ENCODE measurements at regions not wholly inside any gene's neighbourhood (a gene's known extent, or its start where the extent isn't known, plus 50 kb on each side); places are given as distances from the start of the nearest gene placed in this dataset.
"Not testable (repeated sequence)": the region's sequence is repeated elsewhere in the genome, so short reads cannot be mapped to it uniquely, and the experiment has no call there.

DNA sequence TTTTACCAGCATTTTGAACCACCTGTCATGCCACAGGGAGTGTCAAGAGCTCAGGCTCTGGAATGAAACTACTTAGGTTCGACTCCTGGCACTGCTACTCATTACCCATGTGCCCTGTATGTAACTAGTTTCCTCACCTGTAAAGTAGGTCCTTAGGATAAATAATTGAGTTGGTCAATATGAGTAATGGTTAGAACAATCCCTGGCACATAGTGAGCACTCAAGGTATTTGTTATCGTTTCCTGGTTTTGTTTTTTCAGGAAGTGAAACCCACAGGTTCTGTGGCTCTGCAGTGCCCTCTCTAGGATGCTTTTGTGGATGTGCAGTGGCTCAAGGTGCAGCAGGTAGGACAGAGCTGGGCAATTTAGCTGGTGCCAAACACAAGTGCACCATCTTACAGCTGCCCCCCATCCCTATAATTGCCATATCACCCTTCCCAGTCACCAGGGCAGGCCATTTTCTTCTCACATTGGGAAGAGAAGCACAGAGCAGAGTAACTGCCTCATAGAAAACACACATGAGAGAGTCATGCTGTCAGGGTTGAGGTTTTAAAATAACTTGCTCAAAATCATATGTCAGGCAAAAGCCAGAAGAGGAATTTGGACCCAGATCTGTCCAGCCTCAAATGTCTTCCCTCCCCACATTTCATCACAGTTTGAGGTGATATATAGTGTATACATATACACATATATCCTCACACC, 297.5 kb downstream of the RPAP3 start:
- DNase-seq (ENCODE audit: low spot score in 2 of 2) = no peak
- TF ChIP-seq, protein P1, sequence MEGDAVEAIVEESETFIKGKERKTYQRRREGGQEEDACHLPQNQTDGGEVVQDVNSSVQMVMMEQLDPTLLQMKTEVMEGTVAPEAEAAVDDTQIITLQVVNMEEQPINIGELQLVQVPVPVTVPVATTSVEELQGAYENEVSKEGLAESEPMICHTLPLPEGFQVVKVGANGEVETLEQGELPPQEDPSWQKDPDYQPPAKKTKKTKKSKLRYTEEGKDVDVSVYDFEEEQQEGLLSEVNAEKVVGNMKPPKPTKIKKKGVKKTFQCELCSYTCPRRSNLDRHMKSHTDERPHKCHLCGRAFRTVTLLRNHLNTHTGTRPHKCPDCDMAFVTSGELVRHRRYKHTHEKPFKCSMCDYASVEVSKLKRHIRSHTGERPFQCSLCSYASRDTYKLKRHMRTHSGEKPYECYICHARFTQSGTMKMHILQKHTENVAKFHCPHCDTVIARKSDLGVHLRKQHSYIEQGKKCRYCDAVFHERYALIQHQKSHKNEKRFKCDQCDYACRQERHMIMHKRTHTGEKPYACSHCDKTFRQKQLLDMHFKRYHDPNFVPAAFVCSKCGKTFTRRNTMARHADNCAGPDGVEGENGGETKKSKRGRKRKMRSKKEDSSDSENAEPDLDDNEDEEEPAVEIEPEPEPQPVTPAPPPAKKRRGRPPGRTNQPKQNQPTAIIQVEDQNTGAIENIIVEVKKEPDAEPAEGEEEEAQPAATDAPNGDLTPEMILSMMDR (IDR thresholded peaks at IDR 0.05) = no peak
- Histone ChIP-seq H3K4me1 (peaks cover 0 to 15% of the 10 kb centered on the region in 2 donors), H3K36me3 (no peaks in the 10 kb centered on the region), H3K27me3 (no peaks in the 10 kb centered on the region), H3K4me3 (no peak overlapping the region), H3K27ac (no peak overlapping the region), H3K9me3 (no peaks in the 10 kb centered on the region)
- intact Hi-C loops (cut with DNase I) = no loop called here

DNA sequence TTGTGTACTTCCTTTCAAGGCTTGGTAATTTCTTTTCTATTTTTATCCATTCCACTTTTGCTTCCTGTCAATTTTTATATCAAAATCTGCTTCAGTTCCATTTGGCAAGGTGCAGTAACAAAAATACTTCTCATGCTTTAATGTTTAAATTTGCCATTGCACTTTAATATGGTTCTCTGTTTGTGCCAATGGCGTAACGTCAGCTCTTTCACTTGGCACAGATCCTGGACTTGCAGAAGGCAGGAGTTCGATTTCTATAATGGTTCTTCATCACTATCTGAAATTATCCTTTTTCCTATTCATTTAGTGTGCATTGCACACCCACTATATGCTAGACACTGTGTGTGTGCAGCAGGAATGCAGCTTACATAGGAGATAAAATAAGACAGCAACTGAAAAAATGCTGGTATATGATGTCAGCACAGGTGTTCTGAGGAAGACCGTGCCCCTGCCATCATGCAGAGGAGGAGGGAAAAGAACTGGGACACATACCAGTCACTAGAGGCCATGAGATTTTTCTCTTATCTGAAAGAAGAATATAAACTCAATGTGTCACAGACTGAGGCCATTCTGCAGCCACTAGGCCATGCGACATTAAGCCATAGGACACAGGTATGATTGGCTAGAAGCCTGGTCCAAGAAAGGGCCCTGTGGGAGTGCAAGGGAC, 298.2 kb downstream of the RPAP3 start:
- Histone ChIP-seq H3K36me3 (no peaks in the 10 kb centered on the region), H3K9me3 (no peaks in the 10 kb centered on the region), H3K4me1 (peaks cover 0 to 13% of the 10 kb centered on the region in 2 donors), H3K27ac (no peak overlapping the region), H3K4me3 (no peak overlapping the region), H3K27me3 (no peaks in the 10 kb centered on the region)
- TF ChIP-seq, protein P1 (IDR thresholded peaks at IDR 0.05) = no peak
- intact Hi-C loops (cut with DNase I) = no loop called here
- no peak for DNase-seq (ENCODE audit: low spot score in 2 of 2)

DNA sequence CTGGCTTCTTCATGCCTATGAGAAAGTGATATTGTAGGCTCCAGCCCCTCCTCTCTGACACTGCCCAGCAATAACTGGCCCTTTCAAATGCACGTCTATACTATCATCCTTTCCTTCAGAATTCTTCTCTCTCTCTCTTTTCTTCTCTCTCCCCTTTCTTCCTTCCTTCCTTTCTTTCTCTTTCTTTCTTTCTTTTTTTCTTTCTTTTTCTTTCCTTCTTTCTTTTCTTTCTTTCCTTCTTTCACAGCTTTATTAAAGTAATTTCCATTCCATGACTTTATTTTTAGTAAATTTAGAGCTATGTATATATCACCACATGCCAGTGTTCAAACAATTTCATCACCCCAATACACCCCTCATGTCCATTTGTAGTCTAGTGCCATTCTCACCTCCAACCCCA, 302.1 kb downstream of the RPAP3 start:
- H3K9me3 ChIP-seq = peaks cover 0 to 3% of the 10 kb centered on the region in 2 donors
- intact Hi-C loops (cut with DNase I) = no loop called here
- no peaks in the 10 kb centered on the region for H3K27me3 ChIP-seq
- no peak overlapping the region for H3K4me3 ChIP-seq
- H3K4me1 ChIP-seq = peaks cover 0 to 13% of the 10 kb centered on the region in 2 donors
- H3K27ac ChIP-seq = no peak overlapping the region
- TF ChIP-seq, protein P1 (IDR thresholded peaks at IDR 0.05) = no peak
- H3K36me3 ChIP-seq = no peaks in the 10 kb centered on the region
- no peak for DNase-seq (ENCODE audit: low spot score in 2 of 2)

DNA sequence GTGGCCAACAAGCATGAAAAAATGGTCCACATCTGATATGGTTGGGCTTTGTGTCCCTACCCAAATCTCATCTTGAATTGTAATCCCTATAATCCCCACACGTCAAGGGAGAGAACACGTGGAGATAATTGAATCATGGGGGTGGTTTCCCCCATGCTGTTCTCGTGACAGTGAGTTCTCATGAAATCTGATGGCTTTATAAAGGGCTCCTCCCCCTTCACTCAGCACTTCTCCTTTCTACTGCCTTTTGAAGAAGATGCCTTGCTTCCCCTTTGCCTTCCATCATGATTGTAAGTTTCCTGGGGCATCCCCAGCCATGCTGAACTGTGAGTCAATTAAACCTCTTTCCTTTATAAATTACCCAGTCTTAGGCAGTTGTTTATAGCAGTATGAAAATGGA, 304.6 kb downstream of the RPAP3 start:
- H3K36me3 ChIP-seq; intact Hi-C loops (cut with DNase I); H3K27me3 ChIP-seq; H3K4me1 ChIP-seq; H3K4me3 ChIP-seq; H3K27ac ChIP-seq; DNase-seq (ENCODE audit: low spot score in 2 of 2): not testable (repeated sequence)
- H3K9me3 ChIP-seq = peaks cover 0 to 25% of the 10 kb centered on the region in 2 donors

DNA sequence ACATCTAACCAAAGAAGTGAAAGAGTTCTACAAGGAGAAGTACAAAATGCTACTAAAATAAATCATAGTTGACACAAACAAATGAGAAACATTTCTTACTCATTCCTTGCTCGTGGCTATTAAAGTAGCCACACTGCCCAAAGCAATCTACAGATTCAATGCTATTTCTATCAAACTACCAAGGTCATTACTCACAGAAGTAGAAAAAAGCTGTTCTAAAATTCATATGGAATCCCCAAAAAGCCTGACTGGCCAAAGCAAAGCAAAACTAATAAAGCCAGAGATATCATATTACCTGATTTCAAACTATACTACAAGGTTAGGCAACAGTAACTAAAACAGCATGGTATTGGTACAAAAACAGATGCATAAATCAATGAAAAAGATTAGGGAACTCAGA, 305.6 kb downstream of the RPAP3 start:
- Histone ChIP-seq H3K27me3 (no peaks in the 10 kb centered on the region), H3K9me3 (peaks cover 0 to 25% of the 10 kb centered on the region in 2 donors), H3K27ac (no peak overlapping the region), H3K4me1 (no peaks in the 10 kb centered on the region), H3K4me3 (no peak overlapping the region), H3K36me3 (no peaks in the 10 kb centered on the region)
- no peak for DNase-seq (ENCODE audit: low spot score in 2 of 2)
- intact Hi-C loops (cut with DNase I) = no loop called here
- TF ChIP-seq, protein P1 (IDR thresholded peaks at IDR 0.05) = no peak

DNA sequence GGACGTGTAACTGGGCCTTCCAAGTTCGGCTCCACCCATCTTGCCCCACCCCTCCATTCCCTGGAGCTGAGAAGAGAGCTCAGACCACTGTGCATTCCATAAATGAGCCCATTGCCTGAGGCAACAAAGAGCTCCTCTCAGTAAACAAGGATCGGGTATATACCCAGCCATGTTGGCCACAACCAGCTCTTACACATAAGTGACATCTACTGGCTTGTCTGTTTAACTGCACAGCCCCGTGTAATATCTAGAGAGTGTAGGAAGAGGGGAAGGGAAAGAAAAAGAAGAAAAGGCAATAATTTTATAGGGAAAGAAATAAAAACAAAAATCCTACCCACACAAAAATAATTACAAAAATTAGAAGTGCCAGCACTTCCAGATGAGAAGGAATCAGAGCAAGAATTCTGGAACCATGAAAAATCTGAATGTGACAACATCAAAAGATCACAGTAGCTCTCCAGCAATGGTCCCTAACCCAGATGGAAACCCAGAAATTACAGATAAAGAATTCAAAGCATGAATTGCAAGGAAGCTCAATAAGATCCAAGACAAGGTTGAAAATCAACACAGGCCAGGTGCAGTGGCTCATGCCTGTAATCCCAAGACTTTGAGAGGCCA, 308.1 kb downstream of the RPAP3 start:
- H3K9me3 ChIP-seq = peaks cover 0 to 25% of the 10 kb centered on the region in 2 donors
- intact Hi-C loops (cut with DNase I) = loop anchor here (5.0 to 10.0 kb wide), 2 partner anchors 107 to 365 kb away; no protein-coding TSS in a partner anchor
- no peak overlapping the region for H3K4me3 ChIP-seq
- no peak overlapping the region for H3K27ac ChIP-seq
- peaks cover 0 to 5% of the 10 kb centered on the region in 2 donors for H3K4me1 ChIP-seq
- no peaks in the 10 kb centered on the region for H3K27me3 ChIP-seq
- TF ChIP-seq, protein P1 (IDR thresholded peaks at IDR 0.05) = peak in 2 of 3 experiments; percentile 29 to 35
- no peak for DNase-seq (ENCODE audit: low spot score in 2 of 2)
- H3K36me3 ChIP-seq = no peaks in the 10 kb centered on the region

All from ascending aorta (tissue), 2 donors.